ENCODE measurements at regions not wholly inside any gene's neighbourhood (a gene's known extent, or its start where the extent isn't known, plus 50 kb on each side); places are given as distances from the start of the nearest gene placed in this dataset.

- TF ChIP-seq, protein P1, sequence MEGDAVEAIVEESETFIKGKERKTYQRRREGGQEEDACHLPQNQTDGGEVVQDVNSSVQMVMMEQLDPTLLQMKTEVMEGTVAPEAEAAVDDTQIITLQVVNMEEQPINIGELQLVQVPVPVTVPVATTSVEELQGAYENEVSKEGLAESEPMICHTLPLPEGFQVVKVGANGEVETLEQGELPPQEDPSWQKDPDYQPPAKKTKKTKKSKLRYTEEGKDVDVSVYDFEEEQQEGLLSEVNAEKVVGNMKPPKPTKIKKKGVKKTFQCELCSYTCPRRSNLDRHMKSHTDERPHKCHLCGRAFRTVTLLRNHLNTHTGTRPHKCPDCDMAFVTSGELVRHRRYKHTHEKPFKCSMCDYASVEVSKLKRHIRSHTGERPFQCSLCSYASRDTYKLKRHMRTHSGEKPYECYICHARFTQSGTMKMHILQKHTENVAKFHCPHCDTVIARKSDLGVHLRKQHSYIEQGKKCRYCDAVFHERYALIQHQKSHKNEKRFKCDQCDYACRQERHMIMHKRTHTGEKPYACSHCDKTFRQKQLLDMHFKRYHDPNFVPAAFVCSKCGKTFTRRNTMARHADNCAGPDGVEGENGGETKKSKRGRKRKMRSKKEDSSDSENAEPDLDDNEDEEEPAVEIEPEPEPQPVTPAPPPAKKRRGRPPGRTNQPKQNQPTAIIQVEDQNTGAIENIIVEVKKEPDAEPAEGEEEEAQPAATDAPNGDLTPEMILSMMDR (conservative IDR thresholded peaks at IDR 0.05), result no peak
- TF ChIP-seq ZFX (IDR thresholded peaks at IDR 0.05), result no peak
Measured at GRCh38 chr1:224867715-224868114, 61.8 kb upstream of the DNAH14 start.

Data from C4-2B (cell line).